Kidney capillary endothelial cell (primary cell): ENCODE measurements at regions not wholly inside any gene's neighbourhood (a gene's known extent, or its start where the extent isn't known, plus 50 kb on each side); places are given as distances from the start of the nearest gene placed in this dataset.

Source experiments
- DNase-seq: peaks from one replicate; pipeline ENCODE4 v3.0.0-alpha.2; 2018; ENCODE audit warnings: low spot score

DNA sequence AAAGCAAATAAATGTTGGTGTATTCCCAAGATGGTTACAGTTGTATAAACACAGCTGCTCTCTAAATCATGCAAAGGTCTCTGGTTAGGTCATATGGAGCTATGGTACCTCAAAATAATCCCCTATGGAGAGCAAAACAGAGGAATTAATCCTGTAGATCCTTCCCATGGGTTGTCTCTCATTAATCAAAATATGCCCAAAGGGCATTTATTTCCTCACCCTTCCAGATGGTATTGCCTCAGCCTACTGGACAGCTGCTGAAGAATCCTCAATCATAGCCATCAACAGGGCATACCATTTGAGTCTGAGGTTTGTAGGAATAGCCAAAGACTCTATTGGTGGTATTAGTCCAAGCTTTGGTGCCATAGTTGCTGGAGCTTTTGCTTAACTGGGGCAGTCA is 360.9 kb downstream of the RPL10L start:
- DNase-seq, result no peak

DNA sequence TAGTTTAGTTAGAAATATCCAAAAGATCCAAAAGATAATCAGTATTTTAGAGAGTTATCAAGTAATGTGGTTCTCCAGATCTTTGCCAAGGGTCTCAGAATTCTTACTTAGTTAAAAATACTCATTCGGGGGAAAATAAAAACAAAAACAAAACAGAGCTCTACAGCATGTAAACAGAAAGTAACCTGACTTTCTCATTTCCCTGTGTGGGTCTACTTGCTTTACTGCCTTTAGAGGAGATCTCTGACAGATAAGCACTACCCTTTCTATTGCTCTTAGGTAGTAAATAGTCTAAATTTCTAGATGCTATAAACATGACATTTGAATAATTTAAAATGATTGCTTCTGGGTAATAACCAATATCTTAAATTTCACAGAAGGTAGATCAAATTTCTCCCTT is 371.8 kb downstream of the RPL10L start:
- no peak for DNase-seq

DNA sequence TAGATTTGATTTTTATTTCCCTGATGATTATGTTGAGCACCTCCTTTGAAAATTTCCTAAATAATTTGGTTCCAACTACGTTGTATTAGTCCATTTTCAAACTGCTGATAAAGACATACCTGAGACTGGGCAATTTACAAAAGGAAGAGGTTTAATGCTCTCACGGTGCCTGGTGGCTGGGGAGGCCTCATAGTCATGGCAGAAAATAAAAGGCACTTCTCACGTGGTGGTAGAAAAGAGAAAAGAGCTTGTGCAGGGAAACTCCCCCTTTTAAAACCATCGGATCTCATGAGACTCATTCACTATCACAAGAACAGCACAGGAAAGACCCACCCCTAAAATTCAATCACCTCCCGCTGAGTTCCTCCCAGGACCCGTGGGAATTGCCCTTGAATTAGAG is 372.3 kb downstream of the RPL10L start:
- no peak for DNase-seq

DNA sequence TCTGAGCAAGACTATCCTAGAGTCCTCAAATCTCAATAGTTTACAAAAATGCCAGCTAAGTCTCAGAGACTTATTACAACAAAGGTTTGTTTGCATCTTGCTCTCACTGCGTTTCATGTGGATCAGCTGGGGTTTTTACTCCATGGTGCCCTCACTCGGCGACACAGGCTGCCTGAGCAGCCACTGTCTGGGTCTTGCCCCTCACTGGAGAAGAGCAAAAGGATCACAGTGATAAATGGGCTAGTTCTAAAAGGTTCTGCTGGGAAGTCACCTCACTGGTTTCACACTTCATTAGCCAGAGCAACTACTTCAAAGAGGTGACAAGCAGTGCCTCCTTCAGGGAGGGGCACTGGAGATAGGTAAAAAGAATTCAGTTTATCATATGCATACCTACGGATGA is 392.0 kb downstream of the RPL10L start:
- no peak for DNase-seq

DNA sequence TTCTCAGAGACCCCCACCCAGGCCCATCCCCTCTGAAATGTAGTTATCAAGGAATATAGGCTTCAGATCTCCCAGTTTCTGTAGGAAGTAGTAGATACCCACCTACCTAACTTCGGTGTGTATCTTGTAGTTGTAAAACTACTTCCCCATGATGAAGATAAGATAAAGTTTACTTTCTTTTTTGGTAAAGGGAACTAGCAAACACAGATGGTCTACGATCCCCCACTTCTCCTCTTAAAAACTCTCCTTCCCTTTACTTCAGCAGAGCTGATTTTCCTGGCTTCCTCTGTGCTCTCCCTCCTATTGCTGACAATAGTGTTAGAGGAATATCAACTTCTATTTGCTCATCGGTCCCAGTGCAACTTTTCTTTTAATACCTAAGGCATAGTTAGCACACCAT is 395.2 kb downstream of the RPL10L start:
- no peak for DNase-seq

DNA sequence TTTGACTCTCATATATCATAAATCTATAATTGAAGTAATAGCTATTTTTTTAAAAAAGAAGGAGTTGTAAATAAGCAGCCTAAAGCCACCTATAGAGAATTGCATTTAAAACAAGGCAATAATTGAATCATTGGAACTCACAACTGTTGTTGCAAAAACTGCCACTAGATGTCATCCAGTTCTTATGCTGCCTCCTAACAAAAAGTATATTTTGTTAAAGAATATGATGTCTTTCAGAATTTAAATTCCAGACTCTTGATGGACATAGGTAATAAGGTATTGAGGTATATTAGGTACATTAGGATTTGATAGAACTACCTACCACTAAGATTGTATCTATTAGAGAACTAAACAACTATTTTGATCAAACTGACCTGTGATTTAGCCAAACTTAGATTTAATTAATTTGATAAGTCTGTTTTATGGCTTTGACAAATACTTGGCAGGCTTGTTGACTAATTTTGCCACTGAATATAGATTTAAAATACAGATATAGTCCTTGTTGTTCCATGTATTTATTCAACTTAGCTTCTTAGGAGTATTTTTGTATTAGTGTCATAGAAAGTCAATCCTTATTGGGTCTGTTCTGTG is 401.4 kb downstream of the RPL10L start:
- peak; percentile 25 for DNase-seq

DNA sequence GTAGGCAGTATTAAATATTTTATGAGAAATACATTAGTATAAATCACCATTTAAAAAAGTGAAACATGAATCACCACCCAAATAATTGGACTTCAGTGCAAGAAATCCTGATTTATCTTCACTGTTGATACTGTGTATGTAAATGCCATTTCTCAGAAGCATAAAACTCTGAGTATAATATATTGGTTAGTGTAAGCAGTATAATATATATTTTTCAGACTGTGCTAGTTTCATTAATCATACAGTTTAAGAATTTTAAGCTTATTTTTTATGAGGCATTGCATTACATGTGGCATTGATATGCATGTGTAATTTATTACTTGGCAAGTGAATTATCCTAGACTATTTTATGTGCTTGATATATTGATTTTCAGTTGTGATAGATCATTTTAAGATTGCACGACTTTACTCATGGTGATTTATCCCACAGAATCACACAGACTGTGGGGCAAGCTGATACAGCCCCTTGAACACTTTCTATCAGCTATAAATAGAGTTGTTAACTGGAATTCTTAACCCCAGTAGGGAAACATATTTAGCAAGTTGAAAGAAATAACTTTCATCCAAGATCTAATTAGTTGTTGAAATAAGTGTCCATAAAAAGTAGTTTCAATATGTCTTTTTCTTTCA is 403.5 kb downstream of the RPL10L start:
- no peak for DNase-seq

DNA sequence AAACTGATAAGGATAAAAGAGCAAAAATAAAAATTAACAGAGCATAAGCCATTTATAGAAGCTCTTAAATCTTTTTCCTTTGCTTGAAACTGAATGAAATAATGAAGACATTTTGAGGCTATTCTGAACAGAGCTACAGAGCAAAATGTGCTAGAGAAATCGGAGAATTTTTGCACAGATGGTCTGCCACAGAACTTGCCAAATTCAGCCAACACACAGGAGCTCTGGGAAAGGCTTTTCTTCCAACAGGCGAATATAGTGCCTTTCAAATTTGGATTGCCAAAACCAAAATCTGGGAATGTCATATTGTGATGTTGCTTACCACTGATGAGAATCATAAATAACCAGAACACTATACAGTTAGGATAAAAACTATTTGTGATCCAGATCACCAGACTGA is 406.3 kb downstream of the RPL10L start:
- DNase-seq, result no peak

DNA sequence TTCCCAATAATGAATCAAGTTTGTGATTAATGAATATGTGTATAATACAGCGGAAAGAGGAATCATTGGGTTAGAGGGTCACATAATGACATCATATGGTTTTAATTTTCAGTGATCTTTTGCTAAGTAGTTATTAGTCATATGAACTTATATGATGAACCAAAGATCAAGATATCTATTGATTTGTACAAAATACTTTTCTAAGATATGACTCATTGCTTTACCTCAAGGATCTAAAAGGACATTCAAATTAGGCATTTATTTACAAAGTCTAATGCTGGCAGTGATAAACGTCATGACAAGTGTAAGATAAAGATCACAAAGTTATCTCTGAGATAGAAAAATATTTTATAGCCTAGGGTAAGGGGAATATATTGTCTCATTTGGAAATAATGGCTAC is 417.8 kb downstream of the RPL10L start:
- no peak for DNase-seq

DNA sequence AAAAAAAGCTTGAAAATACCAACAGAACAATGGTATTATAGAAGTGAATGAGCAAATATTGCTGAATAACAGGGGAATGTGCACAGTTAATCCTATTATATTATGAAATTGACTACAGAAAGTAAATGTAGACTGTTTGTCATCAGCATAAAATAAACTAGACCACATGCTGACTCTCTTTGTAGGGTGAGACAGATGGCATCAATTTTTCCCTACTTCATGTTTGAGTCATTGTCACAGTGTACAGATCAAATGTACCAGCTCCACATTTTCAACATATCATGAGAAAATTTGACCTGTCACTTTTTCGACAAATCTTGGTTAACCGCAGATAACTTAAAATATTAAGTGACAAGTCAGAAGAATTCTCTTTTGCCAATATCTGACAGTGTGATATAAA is 421.0 kb downstream of the RPL10L start:
- DNase-seq, result no peak

DNA sequence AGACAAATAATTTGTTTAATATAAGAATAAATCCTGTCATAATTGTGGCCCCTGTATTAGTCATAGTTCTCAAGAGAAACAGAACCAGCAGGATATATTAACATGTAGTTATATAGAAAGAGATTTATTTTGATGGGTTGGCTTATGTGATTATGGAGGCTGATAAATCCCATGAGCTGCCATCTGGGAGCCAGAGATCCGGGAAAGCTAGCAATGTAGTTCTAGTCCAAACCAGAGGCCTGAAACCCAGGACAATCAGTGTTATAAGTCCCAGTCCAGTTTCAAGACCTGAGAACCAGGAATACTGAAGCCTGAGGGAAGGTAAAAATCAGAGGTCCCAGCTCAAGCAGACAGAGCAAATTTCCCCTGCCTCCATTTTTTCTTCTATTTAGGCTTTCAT is 435.8 kb downstream of the RPL10L start:
- no peak for DNase-seq

DNA sequence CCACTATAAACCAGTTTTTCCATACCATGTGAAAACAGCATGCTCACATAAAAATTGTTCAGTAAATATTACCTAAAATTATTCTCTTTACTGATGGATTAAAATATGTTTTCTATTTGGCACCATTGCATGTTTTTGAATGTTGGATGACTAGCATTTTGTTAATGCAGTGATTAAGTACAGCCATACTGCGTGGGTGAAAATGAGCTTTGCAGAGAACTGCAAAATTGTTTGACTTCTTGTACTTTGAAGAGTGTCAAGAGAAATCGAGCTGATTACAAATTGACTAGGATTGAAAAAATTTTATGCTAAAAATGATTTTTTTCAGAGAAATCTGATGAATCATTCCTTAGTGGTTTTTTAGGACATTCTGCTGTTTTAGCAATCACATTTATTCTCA is 452.9 kb downstream of the RPL10L start:
- no peak for DNase-seq

DNA sequence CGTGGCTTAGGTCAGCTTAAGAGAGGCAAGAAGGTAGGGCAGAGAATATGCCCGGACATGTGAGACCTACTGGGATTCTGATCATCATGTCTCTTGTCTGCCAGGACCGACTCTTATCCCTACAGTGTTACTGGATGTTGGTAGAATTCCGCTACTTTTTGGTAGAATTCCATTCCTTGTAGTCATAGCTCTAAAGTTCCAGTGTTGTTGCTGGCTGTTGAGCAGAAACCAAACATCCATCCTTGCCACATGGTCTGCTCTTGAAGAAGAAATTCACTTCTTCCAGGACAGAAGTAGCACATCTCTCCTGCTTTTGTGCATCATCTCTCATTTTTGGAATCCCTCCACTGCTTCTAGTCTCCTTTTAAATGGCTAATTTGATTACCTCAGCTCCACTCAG is 453.7 kb downstream of the RPL10L start:
- no peak for DNase-seq
